ENCODE measurements at regions not wholly inside any gene's neighbourhood (a gene's known extent, or its start where the extent isn't known, plus 50 kb on each side); places are given as distances from the start of the nearest gene placed in this dataset.

GRCh38 chr15:95359966-95360365, 970.5 kb upstream of the NR2F2 start:
- TF ChIP-seq EZH2 (IDR thresholded peaks at IDR 0.05; ENCODE audit: insufficient read depth, poor library complexity, severe bottlenecking) (no peak), EZH2phosphoT487 (IDR thresholded peaks at IDR 0.05; ENCODE audit: insufficient read depth, low read depth) (no peak)

All from GM23248 (cell line).